OCI-LY1 (cell line): ENCODE measurements at regions not wholly inside any gene's neighbourhood (a gene's known extent, or its start where the extent isn't known, plus 50 kb on each side); places are given as distances from the start of the nearest gene placed in this dataset.

Experiments
- EZH2 ChIP-seq: fragments of 200-600 bp; sonication (generic), shearing (Covaris generic); IDR thresholded peaks from 2 replicates; pipeline ENCODE4 v1.8.0; 2017; ENCODE audit warnings: borderline replicate concordance, mixed run types, mild to moderate bottlenecking, antibody characterized with exemption, low read length, moderate library complexity, mixed read lengths
- TF ChIP-seq, protein P1 (sequence below): fragments of 200-600 bp; sonication (generic), shearing (Covaris generic); IDR thresholded peaks from 2 replicates; pipeline ENCODE4 v1.5.1; 2017; ENCODE audit warnings: mild to moderate bottlenecking, antibody characterized with exemption, low read length, moderate library complexity, mixed read lengths

DNA sequence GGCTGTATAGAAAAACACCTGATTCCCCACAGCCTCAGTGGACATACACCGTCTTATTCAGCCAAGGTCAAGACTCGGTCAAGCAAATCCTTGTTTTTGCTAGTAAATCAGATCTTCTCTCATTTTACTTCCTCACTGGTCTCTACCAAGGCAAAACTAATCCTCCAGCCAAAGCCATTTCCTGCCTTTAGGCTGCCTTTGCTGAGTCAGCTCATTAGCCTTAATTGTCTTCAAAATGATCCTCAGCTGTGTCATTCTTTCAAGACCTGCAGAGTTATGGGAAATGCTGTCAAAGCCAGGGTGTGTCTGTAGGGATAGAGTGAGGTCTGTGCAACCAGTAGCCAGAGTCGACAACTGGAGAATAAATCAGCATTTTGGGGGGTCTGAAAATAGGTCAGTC, 107.2 kb upstream of the FAM180A start:
- TF ChIP-seq EZH2: no peak
- TF ChIP-seq, protein P1, sequence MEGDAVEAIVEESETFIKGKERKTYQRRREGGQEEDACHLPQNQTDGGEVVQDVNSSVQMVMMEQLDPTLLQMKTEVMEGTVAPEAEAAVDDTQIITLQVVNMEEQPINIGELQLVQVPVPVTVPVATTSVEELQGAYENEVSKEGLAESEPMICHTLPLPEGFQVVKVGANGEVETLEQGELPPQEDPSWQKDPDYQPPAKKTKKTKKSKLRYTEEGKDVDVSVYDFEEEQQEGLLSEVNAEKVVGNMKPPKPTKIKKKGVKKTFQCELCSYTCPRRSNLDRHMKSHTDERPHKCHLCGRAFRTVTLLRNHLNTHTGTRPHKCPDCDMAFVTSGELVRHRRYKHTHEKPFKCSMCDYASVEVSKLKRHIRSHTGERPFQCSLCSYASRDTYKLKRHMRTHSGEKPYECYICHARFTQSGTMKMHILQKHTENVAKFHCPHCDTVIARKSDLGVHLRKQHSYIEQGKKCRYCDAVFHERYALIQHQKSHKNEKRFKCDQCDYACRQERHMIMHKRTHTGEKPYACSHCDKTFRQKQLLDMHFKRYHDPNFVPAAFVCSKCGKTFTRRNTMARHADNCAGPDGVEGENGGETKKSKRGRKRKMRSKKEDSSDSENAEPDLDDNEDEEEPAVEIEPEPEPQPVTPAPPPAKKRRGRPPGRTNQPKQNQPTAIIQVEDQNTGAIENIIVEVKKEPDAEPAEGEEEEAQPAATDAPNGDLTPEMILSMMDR: no peak
